GM23248 (cell line): ENCODE measurements at regions not wholly inside any gene's neighbourhood (a gene's known extent, or its start where the extent isn't known, plus 50 kb on each side); places are given as distances from the start of the nearest gene placed in this dataset.

ENCODE experiments used
- DNase-seq: peaks from one replicate; pipeline ENCODE4 v3.0.0-alpha.2; 2015
- H2AFZ ChIP-seq: fragments of 200-600 bp; sonication (generic); 2 replicates; pipeline ENCODE4 v1.6.1; 2016; ENCODE audit warnings: antibody characterized with exemption
- H3F3A ChIP-seq: fragments of 200-600 bp; sonication (generic); 2 replicates; pipeline ENCODE4 v1.6.1; 2016; ENCODE audit warnings: mild to moderate bottlenecking, antibody characterized with exemption, mixed run types; ENCODE audit not compliant: insufficient read depth
- H3K27ac ChIP-seq: fragments of 200-600 bp; sonication (generic); 2 replicates; pipeline ENCODE4 v1.5.1; 2016; ENCODE audit warnings: mild to moderate bottlenecking
- H3K27me3 ChIP-seq: fragments of 200-600 bp; sonication (generic); replicated peaks from 2 replicates; pipeline ENCODE4 v1.6.1; 2016; ENCODE audit warnings: mild to moderate bottlenecking; ENCODE audit not compliant: insufficient read depth
- H3K36me3 ChIP-seq: fragments of 200-600 bp; sonication (generic); 2 replicates; pipeline ENCODE4 v1.6.1; 2016; ENCODE audit warnings: low read depth, mild to moderate bottlenecking
- H3K4me1 ChIP-seq: fragments of 200-600 bp; sonication (generic); 2 replicates; pipeline ENCODE4 v1.6.1; 2016; ENCODE audit warnings: mild to moderate bottlenecking; ENCODE audit not compliant: insufficient read depth
- H3K4me2 ChIP-seq: fragments of 200-600 bp; sonication (generic); one replicate; pipeline ENCODE4 v1.6.1; 2016; ENCODE audit warnings: mild to moderate bottlenecking; ENCODE audit not compliant: unreplicated experiment
- H3K4me3 ChIP-seq: fragments of 200-600 bp; sonication (generic); 2 replicates; pipeline ENCODE4 v1.5.1; 2016; ENCODE audit warnings: mild to moderate bottlenecking
- H3K79me2 ChIP-seq: fragments of 200-600 bp; sonication (generic); 2 replicates; pipeline ENCODE4 v1.6.1; 2016; ENCODE audit warnings: mild to moderate bottlenecking; ENCODE audit not compliant: insufficient read depth
- H3K9ac ChIP-seq: fragments of 200-600 bp; sonication (generic); 2 replicates; pipeline ENCODE4 v1.6.1; 2016; ENCODE audit warnings: mild to moderate bottlenecking
- H3K9me2 ChIP-seq: fragments of 200-600 bp; sonication (generic); 2 replicates; pipeline ENCODE4 v1.6.1; 2016; ENCODE audit warnings: mixed run types, mild to moderate bottlenecking, moderate library complexity; ENCODE audit not compliant: insufficient read depth
- H3K9me3 ChIP-seq: fragments of 200-600 bp; sonication (generic); one replicate; pipeline ENCODE4 v1.6.1; 2017; ENCODE audit warnings: low read depth
- H4K20me1 ChIP-seq: fragments of 200-600 bp; sonication (generic); 2 replicates; pipeline ENCODE4 v1.6.0; 2016; ENCODE audit not compliant: insufficient read depth
- EZH2 ChIP-seq: fragments of 200-600 bp; sonication (generic); IDR thresholded peaks from 2 replicates; pipeline ENCODE4 v1.6.1; 2018; ENCODE audit warnings: antibody characterized with exemption, mild to moderate bottlenecking; ENCODE audit not compliant: insufficient read depth, poor library complexity, severe bottlenecking
- EZH2phosphoT487 ChIP-seq: fragments of 200-600 bp; sonication (generic); IDR thresholded peaks from 2 replicates; pipeline ENCODE4 v1.6.1; 2018; ENCODE audit warnings: antibody characterized with exemption, moderate library complexity, mild to moderate bottlenecking, low read depth; ENCODE audit not compliant: insufficient read depth
- WGBS, 2 experiments: methylation state at CpG; one replicate each; pipeline ENCODE4 v1.1.6; 2015 to 2017; ENCODE audit warnings: low lambda C conversion rate in 2 of 2, low coverage in 1 of 2; ENCODE audit errors: missing lambda C conversion rate in 2 of 2; 5-methylcytosine and 5-hydroxymethylcytosine counted together
- in situ Hi-C: fragments of 300-500 bp; cut with MboI; formaldehyde crosslinking; loops from 2 replicates; pipeline ENCODE4 v1.15.0; 2020

- no peaks in the 10 kb centered on the region for H3K4me1 ChIP-seq
- in situ Hi-C loops, result loop anchor here (25.0 kb wide), 1 partner anchor 590 kb away; no protein-coding TSS in a partner anchor
- no peak overlapping the region for H3K27ac ChIP-seq
- no peak overlapping the region for H3K4me3 ChIP-seq
- H3K36me3 ChIP-seq, result no peaks in the 10 kb centered on the region
- H3K9me2 ChIP-seq, result no peaks in the 10 kb centered on the region
- TF ChIP-seq EZH2phosphoT487, result no peak
- TF ChIP-seq EZH2, result no peak
- WGBS, 2 experiments, result 68% methylated on average over 3 of the region's 3 CpGs
- H3K9ac ChIP-seq, result no peak overlapping the region
- no peak for DNase-seq
- no peak overlapping the region for H2AFZ ChIP-seq
- no peaks in the 10 kb centered on the region for H3K9me3 ChIP-seq
- no peaks in the 10 kb centered on the region for H3K79me2 ChIP-seq
- no peaks in the 10 kb centered on the region for H3K27me3 ChIP-seq
- H3K4me2 ChIP-seq, result no peak overlapping the region
- H4K20me1 ChIP-seq, result no peaks in the 10 kb centered on the region
- no peaks in the 10 kb centered on the region for H3F3A ChIP-seq
These were observed 133.4 kb downstream of the ESM1 start for GRCh38 chr5:54852007-54852406.

- H3K4me3 ChIP-seq, result no peak overlapping the region
- no peaks in the 10 kb centered on the region for H3K9me2 ChIP-seq
- no peaks in the 10 kb centered on the region for H3F3A ChIP-seq
- no peak overlapping the region for H3K27ac ChIP-seq
- no peaks in the 10 kb centered on the region for H3K27me3 ChIP-seq
- no peak overlapping the region for H2AFZ ChIP-seq
- no peaks in the 10 kb centered on the region for H4K20me1 ChIP-seq
- 61 to 66% methylated on average over 4 of the region's 4 CpGs for WGBS, 2 experiments
- no peaks in the 10 kb centered on the region for H3K9me3 ChIP-seq
- H3K79me2 ChIP-seq, result no peaks in the 10 kb centered on the region
- no peak overlapping the region for H3K4me2 ChIP-seq
- TF ChIP-seq EZH2phosphoT487 (no peak), EZH2 (no peak)
- H3K36me3 ChIP-seq, result no peaks in the 10 kb centered on the region
- in situ Hi-C loops, result loop anchor here (25.0 kb wide), 1 partner anchor 589 kb away; no protein-coding TSS in a partner anchor
- DNase-seq, result no peak
- no peaks in the 10 kb centered on the region for H3K4me1 ChIP-seq
- H3K9ac ChIP-seq, result no peak overlapping the region
These were observed 133.9 kb downstream of the ESM1 start for GRCh38 chr5:54851449-54851848.

GRCh38 chr5:54848581-54848980 lies 136.8 kb downstream of the ESM1 start:
- Histone ChIP-seq H3K27ac (no peak overlapping the region), H3F3A (0 out of 2 replicates have a peak, but pooled peaks cover 4% of the 10 kb centered on the region), H3K4me1 (peaks cover 20% of the 10 kb centered on the region), H4K20me1 (no peaks in the 10 kb centered on the region), H3K79me2 (no peaks in the 10 kb centered on the region), H3K9ac (no peak overlapping the region), H2AFZ (no peak overlapping the region), H3K4me2 (no peak overlapping the region), H3K27me3 (no peaks in the 10 kb centered on the region), H3K4me3 (no peak overlapping the region), H3K9me3 (no peaks in the 10 kb centered on the region), H3K9me2 (no peaks in the 10 kb centered on the region), H3K36me3 (no peaks in the 10 kb centered on the region)
- DNase-seq, result no peak
- TF ChIP-seq EZH2 (no peak), EZH2phosphoT487 (no peak)
- WGBS, 2 experiments, result 66 to 73% methylated on average over 5 of the region's 5 CpGs
- in situ Hi-C loops, result no loop called here

- 33 to 39% methylated on average over 3 of the region's 3 CpGs for WGBS, 2 experiments
- Histone ChIP-seq H3K79me2 (no peaks in the 10 kb centered on the region), H3K9ac (no peak overlapping the region), H3K4me3 (no peak overlapping the region), H3K9me2 (no peaks in the 10 kb centered on the region), H3K9me3 (no peaks in the 10 kb centered on the region), H3K4me1 (peaks cover 20% of the 10 kb centered on the region), H2AFZ (no peak overlapping the region), H4K20me1 (no peaks in the 10 kb centered on the region), H3K27ac (no peak overlapping the region), H3K4me2 (peak overlapping the region; percentile 78), H3K27me3 (no peaks in the 10 kb centered on the region), H3F3A (0 out of 2 replicates have a peak, but pooled peaks cover 4% of the 10 kb centered on the region), H3K36me3 (no peaks in the 10 kb centered on the region)
- peak; percentile 83 for DNase-seq
- no peak for TF ChIP-seq EZH2
- no peak for TF ChIP-seq EZH2phosphoT487
- in situ Hi-C loops, result no loop called here
These were observed 139.8 kb downstream of the ESM1 start for GRCh38 chr5:54845567-54845941.
